NCI-H460 (cell line): ENCODE measurements at regions not wholly inside any gene's neighbourhood (a gene's known extent, or its start where the extent isn't known, plus 50 kb on each side); places are given as distances from the start of the nearest gene placed in this dataset.

Experiments
- DNase-seq: peaks from one replicate; pipeline ENCODE4 v3.0.0-alpha.2; 2016; ENCODE audit warnings: low read depth; ENCODE audit errors: extremely low read depth

DNA sequence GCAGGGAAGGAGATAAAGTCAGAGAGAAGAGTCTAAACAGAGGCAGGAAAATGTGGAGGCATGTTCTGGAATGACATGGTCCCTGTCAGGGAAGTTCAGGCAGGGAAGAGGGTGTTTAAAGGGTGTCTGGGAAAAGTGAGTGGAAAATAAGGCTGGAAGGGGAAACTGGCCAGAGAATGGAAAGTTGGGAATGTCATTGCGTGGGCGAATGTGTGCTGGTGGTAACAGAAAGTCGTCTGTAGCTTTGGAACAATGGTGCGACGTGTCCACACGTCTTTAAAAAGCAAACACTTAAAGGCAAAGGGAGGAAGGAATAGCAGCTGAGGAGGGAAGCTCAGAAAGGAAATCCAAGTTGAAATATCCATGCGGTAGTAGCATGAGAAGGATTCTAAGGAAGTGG lies 469.5 kb upstream of the SALL3 start:
- no peak for DNase-seq

DNA sequence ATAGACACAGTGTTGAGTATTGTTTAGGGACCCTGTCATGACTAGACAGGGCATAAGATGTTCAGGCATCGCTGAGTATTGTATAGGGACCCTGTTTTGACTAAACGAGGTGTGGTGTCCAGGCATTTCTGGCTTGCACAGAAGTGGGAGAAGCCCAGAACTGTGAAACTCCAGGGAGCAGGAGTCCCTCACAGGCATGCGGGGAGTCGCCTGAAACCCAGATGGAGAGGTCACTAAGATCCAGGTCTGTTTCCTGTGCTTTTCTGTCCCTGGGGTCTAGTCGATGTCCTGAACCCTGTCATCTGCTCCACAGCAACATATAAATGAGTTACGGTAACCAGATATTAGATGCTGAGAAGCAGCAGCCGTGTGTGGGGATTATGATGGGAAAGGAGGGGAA lies 469.0 kb upstream of the SALL3 start:
- no peak for DNase-seq

DNA sequence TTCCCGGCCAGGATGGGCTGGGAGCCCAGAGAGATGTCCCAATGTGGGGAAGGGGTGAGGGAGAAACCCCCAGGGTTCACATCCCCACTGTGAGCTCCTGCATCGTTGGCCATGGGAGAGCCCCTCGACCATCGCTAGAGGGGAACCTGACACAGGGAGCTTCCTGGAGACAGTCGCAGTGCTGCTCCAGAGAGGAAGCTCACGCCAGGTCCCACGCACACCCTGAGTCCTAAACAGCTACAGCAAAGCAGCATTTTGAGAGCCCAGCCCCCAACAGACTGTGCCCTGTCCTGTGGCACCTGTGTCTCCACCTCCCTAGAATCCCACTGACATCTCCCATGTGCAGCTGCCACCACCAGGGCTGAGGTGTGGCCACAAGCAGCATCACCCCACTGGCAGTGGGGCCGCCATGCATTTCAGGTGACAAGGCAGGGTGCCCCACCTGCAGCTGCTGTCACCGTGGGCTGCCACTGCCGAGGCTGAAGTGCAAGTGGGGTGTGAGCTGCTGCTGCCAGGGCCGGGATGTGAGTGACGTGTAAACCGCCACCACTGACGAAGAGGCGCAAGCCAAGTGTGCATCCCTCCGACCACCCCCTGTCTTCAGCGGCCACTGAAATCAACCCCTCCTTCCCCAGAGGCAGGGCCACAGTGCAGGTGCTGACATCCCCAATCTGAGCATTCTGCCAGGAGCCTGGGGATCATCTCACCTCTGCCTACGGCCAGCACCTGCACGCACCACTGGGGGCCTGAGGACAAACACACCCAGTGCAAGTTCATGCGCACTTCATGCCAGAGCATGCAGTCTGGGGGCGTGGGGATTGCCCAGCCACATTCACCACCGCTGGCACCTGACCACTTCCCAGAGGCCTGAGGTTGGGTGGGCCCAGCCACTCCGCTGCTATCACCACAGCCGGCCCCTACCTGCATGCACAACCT lies 467.7 kb upstream of the SALL3 start:
- no peak for DNase-seq

DNA sequence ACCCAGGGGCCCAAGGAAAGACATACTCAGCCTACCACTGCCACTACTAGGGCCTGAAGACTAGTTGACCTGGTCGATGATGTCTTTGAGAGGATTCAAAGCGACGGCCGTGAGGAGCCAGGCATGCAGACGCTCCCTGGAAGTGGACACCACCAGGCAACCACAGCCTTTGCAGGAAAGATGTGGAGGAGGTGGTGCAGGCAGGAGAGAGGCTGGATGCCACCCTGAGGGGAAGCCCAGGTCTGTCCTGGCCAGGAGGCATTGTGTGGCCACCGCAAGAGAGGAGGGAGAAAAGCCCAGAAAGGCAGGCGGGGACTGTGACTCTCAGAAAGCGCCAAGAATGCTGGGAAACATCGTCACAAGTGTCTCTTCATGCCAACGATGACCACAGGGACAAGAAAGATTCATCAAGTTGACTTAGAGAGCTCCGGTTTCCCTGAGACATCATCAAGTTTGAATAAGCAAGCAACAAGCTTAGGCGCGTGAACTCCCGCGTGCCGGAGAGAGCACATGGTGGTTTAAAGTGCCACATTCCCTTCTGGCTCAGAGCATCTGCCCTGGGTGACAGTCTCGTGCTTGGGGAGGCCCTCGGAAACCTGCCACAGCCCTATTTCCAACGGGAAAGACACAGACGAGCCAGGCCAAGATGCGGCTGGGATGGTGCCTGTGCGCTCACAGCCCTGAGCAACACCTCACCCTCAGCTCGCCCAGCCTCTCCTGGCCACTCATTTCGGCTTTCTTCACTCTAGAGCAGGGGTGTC lies 464.5 kb upstream of the SALL3 start:
- DNase-seq: no peak

DNA sequence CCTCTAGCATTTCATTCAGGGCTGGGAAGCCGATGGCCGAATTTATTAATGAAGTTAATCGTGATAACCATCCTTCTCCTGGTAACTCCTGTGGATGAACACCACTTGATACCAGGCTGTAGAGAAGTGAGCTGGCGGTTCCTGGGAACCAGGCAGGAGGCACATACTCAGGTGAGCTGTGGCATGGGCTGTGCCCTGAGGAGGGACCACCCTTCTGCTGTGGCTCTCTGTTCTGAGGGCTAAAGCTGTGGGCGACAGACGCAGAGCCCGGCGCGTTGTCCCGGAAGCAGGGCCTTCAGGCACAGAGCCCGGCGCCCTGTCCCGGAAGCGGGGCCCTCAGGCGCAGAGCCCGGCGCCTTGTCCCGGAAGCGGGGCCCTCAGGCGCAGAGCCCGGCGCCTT lies 462.3 kb upstream of the SALL3 start:
- no peak for DNase-seq

DNA sequence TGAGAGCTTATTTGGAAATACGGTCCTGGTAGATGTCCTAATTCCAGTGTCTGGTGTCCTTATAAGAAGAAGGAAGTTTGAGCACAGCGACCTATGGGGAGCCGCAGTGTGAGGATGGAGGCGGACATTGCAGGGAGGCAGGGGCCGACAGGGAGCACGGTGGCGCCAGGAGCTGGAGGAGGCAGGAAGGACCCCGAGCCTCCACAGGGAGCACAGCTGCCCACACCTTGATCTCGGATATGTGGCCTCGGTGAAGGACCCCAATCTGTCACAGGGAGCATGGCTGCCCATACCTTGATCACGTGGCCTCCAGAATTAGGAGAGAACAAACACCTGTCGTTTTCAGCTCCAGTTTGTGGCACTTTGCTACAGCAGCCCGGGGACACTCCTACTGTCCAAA lies 461.6 kb upstream of the SALL3 start:
- DNase-seq: no peak

- no peak for DNase-seq
Measured at GRCh38 chr18:78518805-78519204, 460.8 kb upstream of the SALL3 start.

- DNase-seq: no peak
Measured at GRCh38 chr18:78519394-78520062, 460.1 kb upstream of the SALL3 start.

- DNase-seq: no peak
Measured at GRCh38 chr18:78521136-78521535, 458.5 kb upstream of the SALL3 start.

- DNase-seq: no peak
Measured at GRCh38 chr18:78521744-78522143, 457.9 kb upstream of the SALL3 start.

DNA sequence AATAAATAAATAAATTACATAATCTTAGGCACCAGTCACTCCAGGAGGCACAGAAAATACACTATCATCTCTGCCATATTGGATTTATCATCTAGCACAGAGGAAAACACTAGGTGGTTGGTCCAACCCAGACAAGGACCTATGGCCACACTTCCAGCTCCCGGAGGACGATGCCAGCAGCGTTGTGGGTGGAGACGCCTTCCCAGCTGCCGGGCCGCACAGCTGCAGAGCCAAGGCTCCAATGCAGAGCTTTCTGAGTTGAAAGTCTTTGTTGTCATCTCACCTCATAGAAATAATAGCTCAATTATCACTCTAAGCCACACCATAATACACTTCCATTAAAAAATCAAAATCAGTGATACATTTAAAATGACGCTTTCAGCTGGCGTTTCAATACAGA lies 457.1 kb upstream of the SALL3 start:
- DNase-seq: no peak

GRCh38 chr18:78523850-78524249 lies 455.8 kb upstream of the SALL3 start:
- DNase-seq: no peak

DNA sequence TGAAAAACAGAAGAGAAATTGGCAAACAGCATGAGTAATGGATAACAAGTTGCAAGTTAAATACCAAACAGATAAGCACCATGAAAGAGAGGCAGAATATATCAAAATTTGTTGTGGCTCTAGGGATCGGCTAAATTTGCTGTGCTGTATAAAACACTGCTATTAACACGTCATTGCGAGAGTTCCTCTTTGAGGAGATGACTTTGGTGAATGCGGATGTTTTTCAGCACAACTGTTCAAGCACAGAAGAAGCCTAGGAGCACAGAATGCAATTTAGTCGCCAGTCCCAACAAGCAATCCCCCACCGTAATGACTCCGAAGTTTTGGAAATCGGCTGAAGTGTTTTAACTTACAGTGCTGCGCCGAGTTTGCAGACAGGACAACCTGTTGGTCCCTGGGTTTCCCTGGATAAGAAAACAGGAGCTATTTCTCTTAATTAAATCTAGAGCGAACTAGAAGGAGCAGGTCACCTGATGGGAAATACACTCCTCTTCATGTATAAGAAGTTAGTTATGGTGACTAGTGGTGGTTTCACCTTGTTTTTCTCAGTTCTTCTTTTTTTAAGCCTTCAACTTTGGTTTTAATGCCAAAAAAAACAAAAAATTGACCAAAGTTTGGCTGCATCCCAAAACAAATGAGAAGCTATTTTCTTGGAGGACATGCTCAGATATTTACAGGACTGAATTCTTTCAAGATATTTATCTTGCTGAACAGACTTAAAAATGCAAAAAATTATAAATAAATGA lies 454.1 kb upstream of the SALL3 start:
- DNase-seq: no peak

DNA sequence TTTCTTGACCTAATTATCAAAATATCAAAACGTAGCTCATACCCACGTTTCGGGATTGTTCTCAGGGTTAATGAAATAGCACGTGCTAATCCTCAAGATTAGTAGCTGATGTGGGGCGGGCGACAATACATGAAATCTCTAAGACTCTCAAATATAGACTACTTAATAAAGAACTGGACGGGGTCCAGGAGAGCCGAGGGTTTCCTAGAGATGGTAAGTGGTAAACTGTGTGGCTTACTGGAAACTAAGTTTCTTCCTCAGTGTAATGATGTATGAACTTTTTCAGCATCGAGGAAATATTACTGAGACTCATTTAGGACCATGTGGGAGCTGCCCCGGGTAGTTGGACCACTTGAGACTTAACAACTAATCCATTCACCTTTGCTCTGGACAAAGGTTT lies 453.3 kb upstream of the SALL3 start:
- no peak for DNase-seq

- DNase-seq: no peak
Measured at GRCh38 chr18:78526923-78527711, 452.5 kb upstream of the SALL3 start.

- no peak for DNase-seq
Measured at GRCh38 chr18:78527984-78528383, 451.6 kb upstream of the SALL3 start.

GRCh38 chr18:78528411-78529258 lies 451.0 kb upstream of the SALL3 start:
- peak; percentile 9 for DNase-seq

- no peak for DNase-seq
Measured at GRCh38 chr18:78531637-78532036, 448.0 kb upstream of the SALL3 start.
